Endodermal cell (in vitro differentiated cells): ENCODE measurements at regions not wholly inside any gene's neighbourhood (a gene's known extent, or its start where the extent isn't known, plus 50 kb on each side); places are given as distances from the start of the nearest gene placed in this dataset.

Source experiments
- DNase-seq: peaks from one replicate; pipeline ENCODE4 v3.0.0-alpha.2; 2017
- H3K27ac ChIP-seq: 2 replicates; pipeline ENCODE4 v1.5.1; 2013; ENCODE audit warnings: mild to moderate bottlenecking, low read depth, low read length, moderate library complexity
- H3K27me3 ChIP-seq: 2 replicates; pipeline ENCODE4 v1.6.1; 2013; ENCODE audit warnings: mild to moderate bottlenecking, low read length, moderate library complexity; ENCODE audit not compliant: insufficient read depth, control insufficient read depth, poor library complexity, severe bottlenecking
- H3K36me3 ChIP-seq: 2 replicates; pipeline ENCODE4 v1.7.0; 2013; ENCODE audit warnings: mild to moderate bottlenecking, low read length, moderate library complexity; ENCODE audit not compliant: control insufficient read depth, insufficient read depth
- H3K4me1 ChIP-seq: one replicate; pipeline ENCODE4 v1.7.0; 2013; ENCODE audit warnings: low read length; ENCODE audit not compliant: control insufficient read depth, insufficient read depth
- H3K4me3 ChIP-seq: 2 replicates; pipeline ENCODE4 v1.5.1; 2013; ENCODE audit warnings: mild to moderate bottlenecking, low read length, moderate library complexity
- H3K9ac ChIP-seq: 2 replicates; pipeline ENCODE4 v1.6.1; 2013; ENCODE audit warnings: mild to moderate bottlenecking, low read length, moderate library complexity; ENCODE audit not compliant: poor library complexity, severe bottlenecking; ENCODE audit errors: extremely low read depth
- H3K9me3 ChIP-seq: 2 replicates; pipeline ENCODE4 v1.6.1; 2013; ENCODE audit warnings: mild to moderate bottlenecking, low read length, moderate library complexity; ENCODE audit not compliant: control insufficient read depth
- H3K27ac Mint-ChIP-seq: 2 replicates; pipeline ENCODE4 v1.8.0; 2020; ENCODE audit warnings: mixed read lengths
- H3K27me3 Mint-ChIP-seq: 2 replicates; pipeline ENCODE4 v1.8.0; 2021; ENCODE audit warnings: mild to moderate bottlenecking, mixed read lengths; ENCODE audit not compliant: insufficient read depth
- H3K36me3 Mint-ChIP-seq: 2 replicates; pipeline ENCODE4 v1.8.0; 2020; ENCODE audit warnings: low read depth, mixed read lengths
- H3K4me1 Mint-ChIP-seq: 2 replicates; pipeline ENCODE4 v1.8.0; 2020; ENCODE audit warnings: mixed read lengths
- H3K4me3 Mint-ChIP-seq: 2 replicates; pipeline ENCODE4 v1.8.0; 2020; ENCODE audit warnings: mild to moderate bottlenecking, moderate library complexity, mixed read lengths
- H3K9me3 Mint-ChIP-seq: 2 replicates; pipeline ENCODE4 v1.8.0; 2020; ENCODE audit warnings: mild to moderate bottlenecking, mixed read lengths
- CTCF ChIP-seq: fragments of 200-600 bp; sonication (generic); conservative IDR thresholded peaks from 2 replicates; pipeline ENCODE4 v1.5.0; 2021; ENCODE audit warnings: antibody characterized with exemption, mild to moderate bottlenecking
- WGBS, 2 experiments: methylation state at CpG; one replicate each; pipeline versions ENCODE4 v1.1.5 to v1.1.7; 2013; ENCODE audit warnings: missing lambda C conversion rate in 2 of 2, mixed read lengths in 1 of 2; ENCODE audit not compliant: insufficient coverage in 1 of 2, insufficient read length in 1 of 2; 5-methylcytosine and 5-hydroxymethylcytosine counted together

GRCh38 chr2:14536976-14537375 is 95.5 kb upstream of the LRATD1 start:
- no peaks in the 10 kb centered on the region for H3K36me3 Mint-ChIP-seq
- Histone ChIP-seq H3K36me3 (no peaks in the 10 kb centered on the region), H3K4me1 (no peaks in the 10 kb centered on the region), H3K27me3 (no peaks in the 10 kb centered on the region), H3K9me3 (no peaks in the 10 kb centered on the region), H3K4me3 (no peak overlapping the region), H3K9ac (no peak overlapping the region), H3K27ac (no peak overlapping the region)
- H3K4me3 Mint-ChIP-seq, result no peak overlapping the region
- 67 to 81% methylated on average over 3 to 4 of the region's 4 CpGs for WGBS, 2 experiments
- no peaks in the 10 kb centered on the region for H3K4me1 Mint-ChIP-seq
- TF ChIP-seq CTCF, result no peak
- H3K9me3 Mint-ChIP-seq, result no peaks in the 10 kb centered on the region
- H3K27ac Mint-ChIP-seq, result no peak overlapping the region
- H3K27me3 Mint-ChIP-seq, result no peaks in the 10 kb centered on the region
- DNase-seq, result no peak

- no peak for TF ChIP-seq CTCF
- Mint-ChIP-seq H3K4me3 (no peak overlapping the region), H3K27me3 (no peaks in the 10 kb centered on the region), H3K4me1 (no peaks in the 10 kb centered on the region), H3K27ac (no peak overlapping the region), H3K9me3 (no peaks in the 10 kb centered on the region), H3K36me3 (no peaks in the 10 kb centered on the region)
- 95% methylated on average over 1 of the region's 1 CpG; no CpG with 5 or more reads in 1 of the 2 experiments for WGBS, 2 experiments
- Histone ChIP-seq H3K27ac (no peak overlapping the region), H3K4me3 (no peak overlapping the region), H3K9ac (no peak overlapping the region), H3K9me3 (no peaks in the 10 kb centered on the region), H3K4me1 (no peaks in the 10 kb centered on the region), H3K36me3 (no peaks in the 10 kb centered on the region), H3K27me3 (no peaks in the 10 kb centered on the region)
- no peak for DNase-seq
Observed at GRCh38 chr2:14540015-14540414, 92.5 kb upstream of the LRATD1 start.

GRCh38 chr2:14543284-14543683 is 89.2 kb upstream of the LRATD1 start:
- Mint-ChIP-seq H3K36me3 (no peaks in the 10 kb centered on the region), H3K4me1 (no peaks in the 10 kb centered on the region), H3K27ac (no peak overlapping the region), H3K9me3 (no peaks in the 10 kb centered on the region), H3K27me3 (no peaks in the 10 kb centered on the region), H3K4me3 (no peak overlapping the region)
- H3K27ac ChIP-seq, result no peak overlapping the region
- no peaks in the 10 kb centered on the region for H3K4me1 ChIP-seq
- no peaks in the 10 kb centered on the region for H3K36me3 ChIP-seq
- H3K9me3 ChIP-seq, result no peaks in the 10 kb centered on the region
- TF ChIP-seq CTCF, result no peak
- no peak for DNase-seq
- 86 to 90% methylated on average over 4 of the region's 4 CpGs for WGBS, 2 experiments
- no peak overlapping the region for H3K9ac ChIP-seq
- no peaks in the 10 kb centered on the region for H3K27me3 ChIP-seq
- H3K4me3 ChIP-seq, result no peak overlapping the region
